Type B pancreatic cell (in vitro differentiated cells): ENCODE measurements at regions not wholly inside any gene's neighbourhood (a gene's known extent, or its start where the extent isn't known, plus 50 kb on each side); places are given as distances from the start of the nearest gene placed in this dataset.

ENCODE experiments used
- DNase-seq: peaks from one replicate; pipeline ENCODE4 v3.0.0; 2021; ENCODE audit warnings: mixed read lengths; ENCODE audit not compliant: unreplicated experiment; ENCODE audit errors: extremely low spot score
- H3K27ac Mint-ChIP-seq: 2 replicates; pipeline ENCODE4 v1.8.0; 2021; ENCODE audit warnings: mild to moderate bottlenecking, mixed read lengths
- H3K27me3 Mint-ChIP-seq: 2 replicates; pipeline ENCODE4 v1.8.0; 2021; ENCODE audit warnings: mixed read lengths
- H3K36me3 Mint-ChIP-seq: 2 replicates; pipeline ENCODE4 v1.8.0; 2021; ENCODE audit warnings: mixed read lengths
- H3K4me1 Mint-ChIP-seq: one replicate; pipeline ENCODE4 v1.8.0; 2021; ENCODE audit warnings: mixed read lengths; ENCODE audit not compliant: unreplicated experiment
- H3K4me3 Mint-ChIP-seq: 2 replicates; pipeline ENCODE4 v1.8.0; 2021; ENCODE audit warnings: mild to moderate bottlenecking, mixed read lengths
- H3K9me3 Mint-ChIP-seq: 2 replicates; pipeline ENCODE4 v1.8.0; 2021; ENCODE audit warnings: mixed read lengths
- TF ChIP-seq, protein P1 (sequence below): fragments of 200-600 bp; sonication (generic); conservative IDR thresholded peaks from 2 replicates; pipeline ENCODE4 v1.5.0; 2021; ENCODE audit warnings: antibody characterized with exemption, mild to moderate bottlenecking

DNA sequence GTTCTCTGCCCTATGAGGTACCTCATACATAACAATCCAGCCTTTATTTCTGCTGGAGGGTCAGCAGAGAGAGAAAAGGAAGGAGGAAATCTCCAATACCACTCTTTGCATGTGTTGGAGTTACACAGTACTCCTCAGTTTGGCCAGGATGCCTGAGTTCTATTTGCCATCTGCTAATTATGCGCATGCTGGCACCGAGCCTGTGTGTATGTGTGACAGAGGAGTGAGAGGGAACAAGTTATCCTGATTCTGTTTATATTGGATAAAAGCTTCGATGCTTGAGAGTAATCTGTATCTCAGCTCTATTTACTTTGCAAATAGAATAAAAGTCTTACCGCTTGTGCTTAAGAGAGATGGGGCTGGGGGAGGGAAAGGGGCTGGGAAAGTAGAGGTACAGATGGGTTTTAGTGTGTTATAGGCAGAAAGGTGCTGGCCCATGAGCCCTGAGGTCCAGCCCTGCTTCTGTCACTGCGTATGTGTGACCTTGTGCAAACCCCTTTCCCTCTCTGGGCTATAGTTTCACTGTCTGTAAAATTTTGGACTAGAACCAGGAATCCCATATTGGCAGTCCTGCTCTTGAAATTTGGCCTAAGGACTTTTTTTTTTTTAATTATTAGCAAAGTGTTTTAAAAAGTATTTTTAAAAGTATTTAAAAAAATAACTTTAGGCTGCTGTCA lies 54.5 kb upstream of the PLXNA2 start:
- peaks cover 20% of the 10 kb centered on the region for H3K27me3 Mint-ChIP-seq

DNA sequence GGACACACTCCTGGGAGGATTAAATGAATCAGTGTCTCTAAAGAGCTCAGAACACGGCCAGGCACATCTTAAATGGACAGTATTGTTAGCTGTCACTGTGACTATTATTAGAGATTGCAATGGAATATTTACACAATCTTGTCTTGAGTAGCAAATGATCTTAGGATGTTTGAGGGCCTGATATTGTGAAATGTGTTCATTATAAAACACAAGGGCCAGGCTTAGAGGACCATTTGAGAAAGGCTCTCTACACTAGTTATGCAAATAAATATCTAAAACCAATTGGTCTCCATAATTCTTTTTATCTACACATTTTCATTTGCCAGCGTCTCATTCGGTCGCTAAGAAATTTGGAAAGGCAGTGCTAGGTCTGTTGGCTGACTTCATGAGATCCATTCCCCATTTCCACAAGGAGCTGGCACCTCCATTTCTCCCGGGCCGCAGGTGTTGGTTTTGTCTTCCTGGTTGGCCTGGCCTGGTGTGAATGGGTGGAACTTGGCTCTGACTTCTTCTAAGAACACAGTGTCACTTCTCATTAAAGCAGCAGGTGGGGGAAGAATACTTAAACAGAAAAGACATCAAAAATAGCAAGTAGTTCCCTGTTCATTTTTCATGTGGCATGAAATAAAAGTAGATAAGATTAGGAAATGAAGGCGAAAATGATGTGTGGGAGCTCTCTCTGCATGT lies 56.0 kb upstream of the PLXNA2 start:
- peaks cover 9% of the 10 kb centered on the region for H3K27me3 Mint-ChIP-seq
- DNase-seq: no peak
- no peak overlapping the region for H3K27ac Mint-ChIP-seq
- no peaks in the 10 kb centered on the region for H3K36me3 Mint-ChIP-seq
- TF ChIP-seq, protein P1, sequence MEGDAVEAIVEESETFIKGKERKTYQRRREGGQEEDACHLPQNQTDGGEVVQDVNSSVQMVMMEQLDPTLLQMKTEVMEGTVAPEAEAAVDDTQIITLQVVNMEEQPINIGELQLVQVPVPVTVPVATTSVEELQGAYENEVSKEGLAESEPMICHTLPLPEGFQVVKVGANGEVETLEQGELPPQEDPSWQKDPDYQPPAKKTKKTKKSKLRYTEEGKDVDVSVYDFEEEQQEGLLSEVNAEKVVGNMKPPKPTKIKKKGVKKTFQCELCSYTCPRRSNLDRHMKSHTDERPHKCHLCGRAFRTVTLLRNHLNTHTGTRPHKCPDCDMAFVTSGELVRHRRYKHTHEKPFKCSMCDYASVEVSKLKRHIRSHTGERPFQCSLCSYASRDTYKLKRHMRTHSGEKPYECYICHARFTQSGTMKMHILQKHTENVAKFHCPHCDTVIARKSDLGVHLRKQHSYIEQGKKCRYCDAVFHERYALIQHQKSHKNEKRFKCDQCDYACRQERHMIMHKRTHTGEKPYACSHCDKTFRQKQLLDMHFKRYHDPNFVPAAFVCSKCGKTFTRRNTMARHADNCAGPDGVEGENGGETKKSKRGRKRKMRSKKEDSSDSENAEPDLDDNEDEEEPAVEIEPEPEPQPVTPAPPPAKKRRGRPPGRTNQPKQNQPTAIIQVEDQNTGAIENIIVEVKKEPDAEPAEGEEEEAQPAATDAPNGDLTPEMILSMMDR: no peak
- H3K4me1 Mint-ChIP-seq: no peaks in the 10 kb centered on the region
- no peaks in the 10 kb centered on the region for H3K9me3 Mint-ChIP-seq
- H3K4me3 Mint-ChIP-seq: no peak overlapping the region

More for the DNA sequence above, 54.5 kb upstream of the PLXNA2 start:
- Mint-ChIP-seq H3K27ac (no peak overlapping the region), H3K4me3 (no peak overlapping the region), H3K9me3 (no peaks in the 10 kb centered on the region), H3K36me3 (no peaks in the 10 kb centered on the region), H3K4me1 (no peaks in the 10 kb centered on the region)
- TF ChIP-seq, protein P1: no peak
- no peak for DNase-seq

DNA sequence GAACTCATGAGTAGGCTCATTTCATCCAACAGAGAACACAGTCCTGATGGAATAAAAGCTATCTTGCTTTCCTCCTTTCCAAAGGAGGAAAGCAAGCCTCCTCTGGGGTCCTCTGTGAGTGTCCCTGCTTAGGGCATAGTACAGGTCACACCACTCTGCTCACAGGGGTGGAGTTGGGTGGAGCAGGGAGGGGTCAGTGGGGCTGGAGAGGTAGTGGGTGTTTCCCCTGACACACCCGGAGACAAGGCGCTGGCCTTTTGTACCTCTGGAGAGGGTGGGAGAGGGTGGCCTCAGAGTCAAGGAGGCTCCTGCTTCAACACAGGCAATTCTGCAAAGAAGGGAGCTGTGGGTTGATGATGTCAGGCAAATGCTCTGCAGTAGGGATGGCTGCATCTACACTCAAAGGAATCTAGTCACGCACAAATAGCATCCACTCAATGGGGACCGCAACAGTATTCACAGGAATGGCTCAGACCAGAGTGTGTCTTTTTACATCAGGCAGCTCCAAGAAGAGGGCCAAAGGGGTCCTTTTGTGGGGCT lies 58.6 kb upstream of the PLXNA2 start:
- Mint-ChIP-seq H3K4me1 (no peaks in the 10 kb centered on the region), H3K4me3 (no peak overlapping the region), H3K36me3 (no peaks in the 10 kb centered on the region), H3K27ac (no peak overlapping the region), H3K27me3 (peaks cover 5% of the 10 kb centered on the region), H3K9me3 (no peaks in the 10 kb centered on the region)
- DNase-seq: no peak
- TF ChIP-seq, protein P1: no peak

DNA sequence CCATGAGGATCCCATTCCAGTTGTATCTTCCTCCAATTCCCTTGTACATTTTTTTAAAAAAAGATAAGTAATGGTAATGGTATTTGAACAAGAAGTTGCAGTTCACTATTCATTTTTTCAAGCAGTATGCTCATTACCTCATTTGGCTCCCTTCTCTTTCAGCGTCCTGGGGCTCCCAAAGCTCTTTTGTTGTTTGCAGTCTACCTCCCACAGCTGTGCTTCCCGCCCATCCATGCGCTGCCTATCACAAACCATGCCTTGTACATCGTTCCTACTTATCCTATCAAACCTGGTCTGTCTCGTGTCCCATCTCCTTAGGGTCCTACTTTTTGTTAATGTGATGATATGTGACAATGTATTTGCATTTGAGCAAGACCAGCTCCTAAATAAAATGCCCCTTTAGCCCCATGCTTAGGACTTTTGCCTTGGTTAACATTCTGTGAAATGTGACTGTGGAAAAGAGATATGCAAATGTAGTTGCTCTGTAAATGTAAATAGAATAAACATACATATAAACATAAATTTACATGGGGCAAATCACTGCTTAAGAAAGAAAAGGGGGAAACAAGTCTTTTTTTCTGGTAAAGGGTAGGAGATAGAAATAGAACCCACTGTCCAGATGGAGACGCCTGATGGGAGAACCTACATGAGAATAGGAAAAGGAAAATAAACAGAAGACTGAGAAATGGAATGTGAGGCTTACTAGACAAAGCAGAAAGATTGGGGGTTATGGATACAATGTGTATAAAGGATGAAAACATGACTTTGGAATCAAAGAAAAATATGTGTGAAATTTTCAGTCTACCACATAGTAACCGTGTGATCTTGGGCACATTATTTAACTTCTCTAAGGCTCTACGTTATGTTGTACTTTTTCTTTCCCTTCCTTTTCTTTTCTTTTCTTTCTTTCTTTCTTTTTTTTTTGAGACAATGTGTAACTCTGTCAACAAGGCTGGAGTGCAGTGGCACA lies 59.8 kb upstream of the PLXNA2 start:
- Mint-ChIP-seq H3K9me3 (no peaks in the 10 kb centered on the region), H3K27ac (no peak overlapping the region), H3K27me3 (peaks cover 5% of the 10 kb centered on the region), H3K4me1 (no peaks in the 10 kb centered on the region), H3K36me3 (no peaks in the 10 kb centered on the region), H3K4me3 (no peak overlapping the region)
- TF ChIP-seq, protein P1: no peak
- no peak for DNase-seq

DNA sequence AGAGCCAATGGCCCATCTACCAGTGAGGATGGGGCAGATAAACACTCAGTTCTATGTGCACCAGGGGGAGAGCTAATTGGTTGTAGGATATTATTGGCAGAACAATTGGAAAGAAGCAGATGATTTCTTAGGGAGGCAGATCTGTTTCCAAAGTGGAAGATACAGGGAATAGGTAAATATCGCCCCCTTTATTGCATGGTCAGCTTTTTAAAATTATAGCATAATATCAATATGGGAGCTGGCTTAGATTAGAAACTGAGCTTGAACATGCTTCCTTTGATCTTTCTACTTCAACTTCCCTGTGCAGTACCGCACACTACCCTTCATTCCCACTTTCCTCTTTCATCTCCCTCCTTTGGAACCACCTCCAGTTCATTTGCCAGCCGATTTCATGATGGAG lies 64.0 kb upstream of the PLXNA2 start:
- Mint-ChIP-seq H3K27ac (no peak overlapping the region), H3K4me1 (no peaks in the 10 kb centered on the region), H3K27me3 (peaks cover 5% of the 10 kb centered on the region), H3K36me3 (no peaks in the 10 kb centered on the region), H3K9me3 (no peaks in the 10 kb centered on the region), H3K4me3 (no peak overlapping the region)
- no peak for DNase-seq
- TF ChIP-seq, protein P1: no peak
